Caco-2 (cell line): ENCODE measurements at regions not wholly inside any gene's neighbourhood (a gene's known extent, or its start where the extent isn't known, plus 50 kb on each side); places are given as distances from the start of the nearest gene placed in this dataset.

Source experiments
- BruUV-seq: library from RNA; stranded (reverse); fragments of 400-500 nt; replicated peaks from 2 replicates; lab custom pipeline; 2021; lab: Mats Ljungman, UMichigan
- CTCF ChIA-PET: fragments of 300-600 bp; sonication (Branson Sonifier 250); formaldehyde crosslinking; loops from one replicate; lab custom pipeline; 2022; ENCODE audit warnings: antibody characterized with exemption; lab: Charles Lee
- POLR2A ChIA-PET: fragments of 300-600 bp; sonication (Branson Sonifier 250); formaldehyde crosslinking; loops from one replicate; lab custom pipeline; 2022; ENCODE audit warnings: antibody characterized with exemption; lab: Charles Lee
- DNase-seq, 2 experiments: peaks; one replicate each; pipeline versions ENCODE4 v3.0.0 to v3.0.0-alpha.2; 2020 to 2022
- H3K27me3 ChIP-seq: replicated peaks from 2 replicates; pipeline ENCODE4 v1.6.0; 2011; ENCODE audit warnings: low read length; ENCODE audit not compliant: control insufficient read depth, insufficient read depth
- H3K36me3 ChIP-seq: 2 replicates; pipeline ENCODE4 v1.5.1; 2011; ENCODE audit warnings: low read length; ENCODE audit not compliant: control insufficient read depth, insufficient read depth
- H3K4me1 ChIP-seq: fragments of 250-450 bp; sonication (Bioruptor Pico); 2 replicates; pipeline ENCODE4 v1.5.1; 2020; ENCODE audit warnings: mild to moderate bottlenecking
- H3K4me3 ChIP-seq: 2 replicates; pipeline ENCODE4 v1.5.1; 2011; ENCODE audit warnings: low read depth, mild to moderate bottlenecking, control low read depth, low read length
- H3K9me3 ChIP-seq: fragments of 250-450 bp; sonication (Bioruptor Pico); 2 replicates; pipeline ENCODE4 v1.5.1; 2020; ENCODE audit warnings: mild to moderate bottlenecking, moderate library complexity
- H3K27ac Mint-ChIP-seq: one replicate; pipeline ENCODE4 v1.8.0; 2022; ENCODE audit warnings: mixed read lengths; ENCODE audit not compliant: unreplicated experiment
- H3K27me3 Mint-ChIP-seq: one replicate; pipeline ENCODE4 v1.8.0; 2022; ENCODE audit warnings: mixed read lengths; ENCODE audit not compliant: insufficient read depth, unreplicated experiment
- H3K36me3 Mint-ChIP-seq: one replicate; pipeline ENCODE4 v1.8.0; 2022; ENCODE audit warnings: mild to moderate bottlenecking, mixed read lengths; ENCODE audit not compliant: insufficient read depth, unreplicated experiment
- H3K4me1 Mint-ChIP-seq: one replicate; pipeline ENCODE4 v1.8.0; 2022; ENCODE audit warnings: low read depth, mixed read lengths; ENCODE audit not compliant: unreplicated experiment
- H3K4me3 Mint-ChIP-seq: one replicate; pipeline ENCODE4 v1.8.0; 2022; ENCODE audit warnings: mild to moderate bottlenecking, moderate library complexity, mixed read lengths; ENCODE audit not compliant: unreplicated experiment
- H3K9me3 Mint-ChIP-seq: one replicate; pipeline ENCODE4 v1.8.0; 2022; ENCODE audit warnings: mixed read lengths; ENCODE audit not compliant: unreplicated experiment
- intact Hi-C: fragments of 100-400 bp; cut with micrococcal nuclease; formaldehyde crosslinking; loops from one replicate; pipeline ENCODE4 v1.10.0; 2022; ENCODE audit not compliant: unreplicated experiment
- TF ChIP-seq, protein P1 (sequence below), 2 experiments: fragments of 200-600 bp in 1 of 2; IDR thresholded peaks; 1 replicate in 1 of 2; 2 replicates in 1 of 2; pipeline versions ENCODE4 v1.5.1 to v1.8.0; 2011 to 2022; ENCODE audit warnings: antibody characterized with exemption in 1 of 2, control low read depth in 1 of 2, inconsistent platforms in 1 of 2, low read depth in 1 of 2, low read length in 1 of 2, mild to moderate bottlenecking in 1 of 2, moderate library complexity in 1 of 2; ENCODE audit not compliant: insufficient read depth in 1 of 2, severe bottlenecking in 1 of 2, unreplicated experiment in 1 of 2

DNA sequence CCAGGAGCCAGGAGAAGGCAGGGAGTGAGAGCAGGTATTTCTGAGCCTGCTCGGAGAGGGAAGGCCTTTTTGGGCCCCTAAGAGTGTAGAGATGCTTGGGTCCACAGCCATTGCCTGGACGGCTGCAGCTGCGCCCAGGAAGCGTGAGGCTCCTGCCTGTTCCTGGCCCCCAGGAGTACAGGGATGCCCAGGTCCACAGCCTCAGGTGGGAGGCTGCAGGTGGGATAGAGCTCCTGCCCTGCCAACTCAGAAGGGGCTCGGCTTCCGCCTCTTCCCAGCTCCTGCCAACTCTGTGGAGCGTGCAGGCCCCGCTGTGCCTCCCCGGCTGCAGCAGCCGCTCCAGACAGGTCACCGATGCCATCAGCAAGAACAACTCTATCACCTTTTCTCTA is 351.0 kb upstream of the PCDH20 start:
- Histone ChIP-seq H3K4me1 (no peaks in the 10 kb centered on the region), H3K4me3 (no peak overlapping the region), H3K27me3 (no peaks in the 10 kb centered on the region), H3K36me3 (no peaks in the 10 kb centered on the region), H3K9me3 (no peaks in the 10 kb centered on the region)
- H3K4me1 Mint-ChIP-seq, result no peaks in the 10 kb centered on the region
- intact Hi-C loops, result no loop called here
- BruUV-seq, result no TSS peak
- no peak for DNase-seq
- TF ChIP-seq, protein P1, sequence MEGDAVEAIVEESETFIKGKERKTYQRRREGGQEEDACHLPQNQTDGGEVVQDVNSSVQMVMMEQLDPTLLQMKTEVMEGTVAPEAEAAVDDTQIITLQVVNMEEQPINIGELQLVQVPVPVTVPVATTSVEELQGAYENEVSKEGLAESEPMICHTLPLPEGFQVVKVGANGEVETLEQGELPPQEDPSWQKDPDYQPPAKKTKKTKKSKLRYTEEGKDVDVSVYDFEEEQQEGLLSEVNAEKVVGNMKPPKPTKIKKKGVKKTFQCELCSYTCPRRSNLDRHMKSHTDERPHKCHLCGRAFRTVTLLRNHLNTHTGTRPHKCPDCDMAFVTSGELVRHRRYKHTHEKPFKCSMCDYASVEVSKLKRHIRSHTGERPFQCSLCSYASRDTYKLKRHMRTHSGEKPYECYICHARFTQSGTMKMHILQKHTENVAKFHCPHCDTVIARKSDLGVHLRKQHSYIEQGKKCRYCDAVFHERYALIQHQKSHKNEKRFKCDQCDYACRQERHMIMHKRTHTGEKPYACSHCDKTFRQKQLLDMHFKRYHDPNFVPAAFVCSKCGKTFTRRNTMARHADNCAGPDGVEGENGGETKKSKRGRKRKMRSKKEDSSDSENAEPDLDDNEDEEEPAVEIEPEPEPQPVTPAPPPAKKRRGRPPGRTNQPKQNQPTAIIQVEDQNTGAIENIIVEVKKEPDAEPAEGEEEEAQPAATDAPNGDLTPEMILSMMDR (IDR thresholded peaks at IDR 0.05; ENCODE audit: insufficient read depth in 1 of 2, low read depth in 1 of 2, low read length in 1 of 2, severe bottlenecking in 1 of 2, unreplicated experiment in 1 of 2), result no peak
- no peaks in the 10 kb centered on the region for H3K36me3 Mint-ChIP-seq
- ChIA-PET CTCF (no interaction called here), POLR2A (no interaction called here)
- H3K27me3 Mint-ChIP-seq, result peaks cover 3% of the 10 kb centered on the region
- H3K27ac Mint-ChIP-seq, result no peak overlapping the region
- H3K9me3 Mint-ChIP-seq, result no peaks in the 10 kb centered on the region
- no peak overlapping the region for H3K4me3 Mint-ChIP-seq

DNA sequence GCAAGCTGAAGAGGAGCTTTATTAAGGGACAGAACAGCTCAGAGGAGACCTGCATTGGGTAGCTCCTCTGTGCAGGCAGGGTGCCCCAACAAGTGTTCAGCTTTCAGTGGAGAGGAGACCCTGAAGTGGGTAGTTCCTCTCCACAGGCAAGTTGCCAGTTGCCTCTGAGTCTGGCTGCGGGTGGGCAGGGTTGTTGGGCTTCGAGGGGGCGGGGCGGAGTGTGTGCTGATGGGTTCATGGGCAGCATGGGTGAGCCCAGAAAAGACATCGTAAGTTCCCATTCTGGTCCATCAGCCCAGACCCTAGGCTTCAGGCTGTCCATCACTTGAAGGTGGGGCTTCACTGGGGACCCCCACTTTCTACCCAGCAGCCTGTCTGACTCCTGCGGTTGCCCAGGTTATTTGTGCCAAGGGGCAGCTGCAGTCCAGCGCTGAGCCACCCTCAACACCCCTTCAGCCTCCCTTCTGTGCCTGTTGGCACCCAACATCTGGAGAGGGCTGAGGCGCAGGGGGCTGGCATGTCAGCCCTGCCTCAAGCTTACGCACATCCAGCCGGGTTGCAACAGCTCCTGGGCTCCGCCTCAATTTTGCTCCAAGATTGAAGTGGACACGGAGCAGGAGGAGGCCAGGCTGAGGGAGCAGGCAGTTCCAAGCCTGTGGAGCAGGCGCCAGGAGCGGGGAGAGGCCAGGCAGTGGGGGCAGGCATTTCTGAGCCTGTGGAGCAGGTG is 350.5 kb upstream of the PCDH20 start:
- no peaks in the 10 kb centered on the region for H3K4me1 ChIP-seq
- no peaks in the 10 kb centered on the region for H3K9me3 Mint-ChIP-seq
- no peak overlapping the region for H3K27ac Mint-ChIP-seq
- no peaks in the 10 kb centered on the region for H3K36me3 Mint-ChIP-seq
- peaks cover under 1% of the 10 kb centered on the region for H3K27me3 Mint-ChIP-seq
- ChIA-PET CTCF (no interaction called here), POLR2A (no interaction called here)
- no peak overlapping the region for H3K4me3 ChIP-seq
- no peaks in the 10 kb centered on the region for H3K36me3 ChIP-seq
- DNase-seq, result no peak
- intact Hi-C loops, result no loop called here
- no peaks in the 10 kb centered on the region for H3K27me3 ChIP-seq
- no TSS peak for BruUV-seq
- no peaks in the 10 kb centered on the region for H3K4me1 Mint-ChIP-seq
- no peak overlapping the region for H3K4me3 Mint-ChIP-seq
- TF ChIP-seq, protein P1 (IDR thresholded peaks at IDR 0.05; ENCODE audit: insufficient read depth in 1 of 2, low read depth in 1 of 2, low read length in 1 of 2, severe bottlenecking in 1 of 2, unreplicated experiment in 1 of 2), result no peak
- no peaks in the 10 kb centered on the region for H3K9me3 ChIP-seq

DNA sequence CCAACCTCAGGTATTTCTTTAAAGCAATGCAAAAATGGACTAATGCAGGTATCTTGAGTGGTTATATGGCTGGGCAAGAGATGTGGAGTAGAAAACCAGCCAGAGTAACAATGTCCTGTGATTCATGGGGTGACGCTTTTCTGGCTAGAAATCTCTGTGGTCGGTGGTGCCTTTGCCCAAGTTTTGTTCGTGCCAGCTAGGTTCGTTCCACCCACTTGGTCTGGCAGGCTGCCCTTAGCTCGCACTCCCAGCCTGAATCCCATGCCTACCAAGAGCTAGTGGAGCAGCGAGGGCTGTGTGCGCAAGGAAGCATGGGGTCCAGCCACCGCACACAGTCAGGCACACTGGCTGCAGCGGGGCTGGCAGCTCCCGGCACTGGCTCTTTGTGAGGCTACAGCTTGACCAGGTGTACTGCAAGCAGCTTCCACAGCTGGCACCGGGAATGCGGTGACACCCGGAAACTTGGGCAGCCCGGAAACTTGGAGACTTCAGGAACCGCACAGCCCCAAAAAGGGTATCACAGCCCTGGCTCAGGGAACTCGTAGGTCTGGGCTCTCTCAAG is 349.6 kb upstream of the PCDH20 start:
- Histone ChIP-seq H3K9me3 (no peaks in the 10 kb centered on the region), H3K4me3 (no peak overlapping the region), H3K4me1 (no peaks in the 10 kb centered on the region), H3K27me3 (no peaks in the 10 kb centered on the region), H3K36me3 (no peaks in the 10 kb centered on the region)
- ChIA-PET POLR2A (no interaction called here), CTCF (no interaction called here)
- intact Hi-C loops, result no loop called here
- Mint-ChIP-seq H3K27me3 (no peaks in the 10 kb centered on the region), H3K4me1 (no peaks in the 10 kb centered on the region), H3K4me3 (no peak overlapping the region), H3K27ac (no peak overlapping the region), H3K9me3 (no peaks in the 10 kb centered on the region), H3K36me3 (no peaks in the 10 kb centered on the region)
- TF ChIP-seq, protein P1 (IDR thresholded peaks at IDR 0.05; ENCODE audit: insufficient read depth in 1 of 2, low read depth in 1 of 2, low read length in 1 of 2, severe bottlenecking in 1 of 2, unreplicated experiment in 1 of 2), result no peak
- DNase-seq, result no peak
- no TSS peak for BruUV-seq
